Pancreas (tissue), 10 donors: ENCODE measurements at regions not wholly inside any gene's neighbourhood (a gene's known extent, or its start where the extent isn't known, plus 50 kb on each side); places are given as distances from the start of the nearest gene placed in this dataset.

Experiments used
- ATAC-seq, 4 donors: fragments of 200-7000 bp; cut with Tn5 transposase; one replicate each; pipeline versions ENCODE4 v1.8.0 to v1.9.1; 2020; ENCODE audit warnings: mild to moderate bottlenecking in 4 of 4, moderate library complexity in 4 of 4
- DNase-seq, 6 donors: peaks; one replicate each; pipeline ENCODE4 v3.0.0-alpha.2; 2020
- FAIRE-seq: peaks from 2 replicates; lab custom pipeline; 2012; peaks lifted over from hg19 to GRCh38; lab: Jason Lieb, UNC
- H3K27ac ChIP-seq, 4 donors: fragments of 200-600 bp; sonication (generic); 1 replicate in 3 of 4; 2 replicates in 1 of 4; pipeline versions ENCODE4 v1.5.0 to v1.8.0; 2020
- H3K27me3 ChIP-seq, 4 donors: fragments of 200-600 bp; one replicate each; pipeline ENCODE4 v1.8.0; 2021
- H3K36me3 ChIP-seq, 3 donors: fragments of 200-600 bp; sonication (generic) in 1 of 3; one replicate each; pipeline versions ENCODE4 v1.5.0 to v1.8.0; 2020 to 2021
- H3K4me1 ChIP-seq, 3 donors: fragments of 200-600 bp; one replicate each; pipeline ENCODE4 v1.8.0; 2021
- H3K4me3 ChIP-seq, 4 donors: fragments of 200-600 bp; sonication (generic) in 2 of 4; one replicate each; pipeline versions ENCODE4 v1.5.0 to v1.8.0; 2020 to 2021
- H3K9me3 ChIP-seq, 4 donors: fragments of 200-600 bp; one replicate each; pipeline ENCODE4 v1.8.0; 2021
- CTCF ChIP-seq, 4 donors: fragments of 200-600 bp; sonication (generic) in 3 of 4; IDR thresholded peaks; one replicate each; pipeline versions ENCODE4 v1.5.0 to v1.8.0; 2021; ENCODE audit warnings: antibody characterized with exemption in 4 of 4
- WGBS, 2 donors: extraction: QIAGEN DNeasy Blood & Tissue Kit; methylation state at CpG; one replicate each; pipeline ENCODE4 v1.1.7; 2013; 5-methylcytosine and 5-hydroxymethylcytosine counted together
- intact Hi-C, 3 donors: fragments of 100-400 bp; cut with DNase I; formaldehyde crosslinking; loops; one replicate each; pipeline versions ENCODE4 v1.11.1 to v1.14.2; 2022
- donor health status: healthy with polysubstance abuse.
- donor health status: DM: no; HTN: no; CAD: no; lungs with moderate emphysema.
- donor health status: DM: no; HTN: no; CAD: no.
- donor health status: control.
- donor health status: control.
- donor health status: Bipolar disorder and iron deficiency.
- donor health status: DM: yes; HTN: yes; CAD: no.
- donor health status: DM: no; HTN: no; CAD: no.
- donor health status: DM: no; HTN: no; CAD: no.
- donor health status: DM: yes; HTN: yes; CAD: no.

GRCh38 chr5:142397178-142397577 is 72.4 kb upstream of the SPRY4 start:
- 74 to 80% methylated on average over 3 of the region's 3 CpGs for WGBS, 2 donors
- Histone ChIP-seq H3K27ac (no peak overlapping the region), H3K9me3 (no peaks in the 10 kb centered on the region), H3K4me3 (no peak overlapping the region), H3K4me1 (no peaks in the 10 kb centered on the region), H3K27me3 (no peaks in the 10 kb centered on the region), H3K36me3 (no peaks in the 10 kb centered on the region)
- FAIRE-seq: no peak
- TF ChIP-seq CTCF (IDR thresholded peaks at IDR 0.05): no peak
- intact Hi-C loops: no loop called here
- no peak for ATAC-seq
- DNase-seq: no peak

- Histone ChIP-seq H3K9me3 (no peaks in the 10 kb centered on the region), H3K4me3 (no peak overlapping the region), H3K4me1 (no peaks in the 10 kb centered on the region), H3K27me3 (no peaks in the 10 kb centered on the region), H3K27ac (no peak overlapping the region), H3K36me3 (no peaks in the 10 kb centered on the region)
- ATAC-seq: no peak
- no peak for FAIRE-seq
- DNase-seq: no peak
- WGBS, 2 donors: 77 to 87% methylated on average over 2 of the region's 2 CpGs
- TF ChIP-seq CTCF (IDR thresholded peaks at IDR 0.05): no peak
- intact Hi-C loops: no loop called here
These were observed 71.7 kb upstream of the SPRY4 start for GRCh38 chr5:142396436-142397038.

GRCh38 chr5:142395334-142395733 is 70.5 kb upstream of the SPRY4 start:
- TF ChIP-seq CTCF (IDR thresholded peaks at IDR 0.05): no peak
- Histone ChIP-seq H3K27ac (no peak overlapping the region), H3K27me3 (no peaks in the 10 kb centered on the region), H3K9me3 (no peaks in the 10 kb centered on the region), H3K4me1 (no peaks in the 10 kb centered on the region), H3K36me3 (no peaks in the 10 kb centered on the region), H3K4me3 (no peak overlapping the region)
- DNase-seq: no peak
- no peak for FAIRE-seq
- intact Hi-C loops: no loop called here
- WGBS, 2 donors: 62 to 66% methylated on average over 4 of the region's 4 CpGs
- no peak for ATAC-seq

GRCh38 chr5:142391058-142391845 is 66.4 kb upstream of the SPRY4 start:
- H3K9me3 ChIP-seq: no peaks in the 10 kb centered on the region
- WGBS, 2 donors: 47 to 58% methylated on average over 8 of the region's 8 CpGs
- intact Hi-C loops: no loop called here
- TF ChIP-seq CTCF (IDR thresholded peaks at IDR 0.05): no peak
- no peak for ATAC-seq
- no peaks in the 10 kb centered on the region for H3K36me3 ChIP-seq
- no peaks in the 10 kb centered on the region for H3K4me1 ChIP-seq
- no peak for FAIRE-seq
- H3K27ac ChIP-seq: no peak overlapping the region
- H3K4me3 ChIP-seq: no peak overlapping the region
- no peak for DNase-seq
- H3K27me3 ChIP-seq: no peaks in the 10 kb centered on the region

- DNase-seq: no peak
- no peak for ATAC-seq
- Histone ChIP-seq H3K36me3 (no peaks in the 10 kb centered on the region), H3K27ac (no peak overlapping the region), H3K9me3 (no peaks in the 10 kb centered on the region), H3K27me3 (no peaks in the 10 kb centered on the region), H3K4me3 (no peak overlapping the region), H3K4me1 (no peaks in the 10 kb centered on the region)
- intact Hi-C loops: no loop called here
- TF ChIP-seq CTCF (IDR thresholded peaks at IDR 0.05): no peak
- no peak for FAIRE-seq
- 17 to 24% methylated on average over 3 of the region's 3 CpGs for WGBS, 2 donors
These were observed 65.5 kb upstream of the SPRY4 start for GRCh38 chr5:142390334-142390733.
